ENCODE measurements at regions not wholly inside any gene's neighbourhood (a gene's known extent, or its start where the extent isn't known, plus 50 kb on each side); places are given as distances from the start of the nearest gene placed in this dataset.

DNA sequence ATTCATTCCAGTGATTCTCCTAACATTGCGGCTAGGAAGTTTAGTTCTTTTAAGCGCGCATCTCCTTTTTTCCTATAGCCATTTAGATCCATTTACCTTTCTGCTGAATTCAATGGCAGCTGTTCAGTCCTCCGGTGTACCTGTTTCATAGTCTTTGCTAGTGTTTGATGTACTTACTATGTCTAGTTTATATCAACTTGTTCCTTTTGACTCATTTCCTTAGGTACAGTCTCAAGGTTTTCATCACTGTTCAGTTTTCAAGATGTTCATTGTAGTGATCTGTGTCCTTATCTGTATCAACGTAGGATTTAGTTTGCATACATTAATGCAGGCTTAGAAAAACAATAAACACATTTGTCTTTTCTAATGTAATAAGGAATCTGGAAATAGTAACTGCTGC is 59.0 kb upstream of the MBNL1 start:
- TF ChIP-seq CTCF (IDR thresholded peaks at IDR 0.05 in 2 of 3, conservative IDR thresholded peaks at IDR 0.05 in 1 of 3; ENCODE audit: borderline replicate concordance in 1 of 3, insufficient read depth in 1 of 3, low read depth in 2 of 3, low read length in 2 of 3) = no peak
- no peak for TF ChIP-seq POLR2AphosphoS5 (IDR thresholded peaks at IDR 0.05; ENCODE audit: low read depth, low read length)
- TF ChIP-seq, protein P1, sequence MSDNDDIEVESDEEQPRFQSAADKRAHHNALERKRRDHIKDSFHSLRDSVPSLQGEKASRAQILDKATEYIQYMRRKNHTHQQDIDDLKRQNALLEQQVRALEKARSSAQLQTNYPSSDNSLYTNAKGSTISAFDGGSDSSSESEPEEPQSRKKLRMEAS (IDR thresholded peaks at IDR 0.05) = no peak
- TF ChIP-seq JUND (IDR thresholded peaks at IDR 0.05) = no peak
- no peak for TF ChIP-seq POLR2A (IDR thresholded peaks at IDR 0.05; ENCODE audit: borderline replicate concordance, extremely low read depth, insufficient read depth, insufficient read length)
- TF ChIP-seq, protein P2, sequence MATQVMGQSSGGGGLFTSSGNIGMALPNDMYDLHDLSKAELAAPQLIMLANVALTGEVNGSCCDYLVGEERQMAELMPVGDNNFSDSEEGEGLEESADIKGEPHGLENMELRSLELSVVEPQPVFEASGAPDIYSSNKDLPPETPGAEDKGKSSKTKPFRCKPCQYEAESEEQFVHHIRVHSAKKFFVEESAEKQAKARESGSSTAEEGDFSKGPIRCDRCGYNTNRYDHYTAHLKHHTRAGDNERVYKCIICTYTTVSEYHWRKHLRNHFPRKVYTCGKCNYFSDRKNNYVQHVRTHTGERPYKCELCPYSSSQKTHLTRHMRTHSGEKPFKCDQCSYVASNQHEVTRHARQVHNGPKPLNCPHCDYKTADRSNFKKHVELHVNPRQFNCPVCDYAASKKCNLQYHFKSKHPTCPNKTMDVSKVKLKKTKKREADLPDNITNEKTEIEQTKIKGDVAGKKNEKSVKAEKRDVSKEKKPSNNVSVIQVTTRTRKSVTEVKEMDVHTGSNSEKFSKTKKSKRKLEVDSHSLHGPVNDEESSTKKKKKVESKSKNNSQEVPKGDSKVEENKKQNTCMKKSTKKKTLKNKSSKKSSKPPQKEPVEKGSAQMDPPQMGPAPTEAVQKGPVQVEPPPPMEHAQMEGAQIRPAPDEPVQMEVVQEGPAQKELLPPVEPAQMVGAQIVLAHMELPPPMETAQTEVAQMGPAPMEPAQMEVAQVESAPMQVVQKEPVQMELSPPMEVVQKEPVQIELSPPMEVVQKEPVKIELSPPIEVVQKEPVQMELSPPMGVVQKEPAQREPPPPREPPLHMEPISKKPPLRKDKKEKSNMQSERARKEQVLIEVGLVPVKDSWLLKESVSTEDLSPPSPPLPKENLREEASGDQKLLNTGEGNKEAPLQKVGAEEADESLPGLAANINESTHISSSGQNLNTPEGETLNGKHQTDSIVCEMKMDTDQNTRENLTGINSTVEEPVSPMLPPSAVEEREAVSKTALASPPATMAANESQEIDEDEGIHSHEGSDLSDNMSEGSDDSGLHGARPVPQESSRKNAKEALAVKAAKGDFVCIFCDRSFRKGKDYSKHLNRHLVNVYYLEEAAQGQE (IDR thresholded peaks at IDR 0.05; ENCODE audit: low read depth) = no peak
- no peak for TF ChIP-seq CEBPB (IDR thresholded peaks at IDR 0.05; ENCODE audit: low read depth)

Measured in HCT116 (cell line).